GM21367 (cell line): ENCODE measurements at regions not wholly inside any gene's neighbourhood (a gene's known extent, or its start where the extent isn't known, plus 50 kb on each side); places are given as distances from the start of the nearest gene placed in this dataset.

Experiments used
- ATAC-seq: cut with Tn5 transposase; IDR thresholded peaks from one replicate; pipeline ENCODE4 v1.9.1; 2021; ENCODE audit not compliant: unreplicated experiment

DNA sequence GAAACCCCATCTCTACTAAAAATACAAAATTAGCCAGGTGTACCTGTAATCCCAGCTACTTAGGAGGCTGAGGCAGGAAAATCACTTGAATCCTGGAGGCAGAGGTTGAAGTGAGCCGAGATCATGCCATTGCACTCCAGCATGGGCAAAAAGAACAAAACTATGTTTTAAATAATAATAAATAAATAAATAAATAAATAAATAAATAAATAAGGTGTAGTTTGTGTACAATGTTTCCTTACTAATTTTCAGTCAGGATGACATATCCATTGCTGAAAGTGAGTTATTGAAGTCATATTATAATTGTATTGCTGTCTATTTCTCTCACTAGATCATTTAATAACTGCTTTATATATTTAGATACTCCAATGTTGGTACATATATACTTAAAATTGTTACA, 581.5 kb upstream of the DAB2 start:
- ATAC-seq, result no peak

DNA sequence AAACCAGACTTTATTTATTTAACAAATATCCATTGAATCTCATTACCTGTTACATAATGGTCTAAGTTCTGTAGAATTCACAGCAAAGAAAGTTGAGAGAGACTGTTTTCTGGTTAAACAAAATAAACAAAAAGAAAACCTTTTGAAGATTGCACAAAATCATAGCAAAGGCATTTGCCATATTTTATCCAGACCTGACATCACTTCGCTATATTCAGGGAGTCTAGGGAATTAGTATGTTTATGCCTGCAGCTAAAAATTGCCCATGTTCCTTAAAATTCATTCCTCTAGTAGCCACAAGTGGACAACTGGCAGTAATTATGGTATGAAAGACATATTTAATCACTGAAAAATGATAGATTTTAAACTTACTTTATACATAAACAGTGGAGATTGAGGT, 577.0 kb upstream of the DAB2 start:
- no peak for ATAC-seq

DNA sequence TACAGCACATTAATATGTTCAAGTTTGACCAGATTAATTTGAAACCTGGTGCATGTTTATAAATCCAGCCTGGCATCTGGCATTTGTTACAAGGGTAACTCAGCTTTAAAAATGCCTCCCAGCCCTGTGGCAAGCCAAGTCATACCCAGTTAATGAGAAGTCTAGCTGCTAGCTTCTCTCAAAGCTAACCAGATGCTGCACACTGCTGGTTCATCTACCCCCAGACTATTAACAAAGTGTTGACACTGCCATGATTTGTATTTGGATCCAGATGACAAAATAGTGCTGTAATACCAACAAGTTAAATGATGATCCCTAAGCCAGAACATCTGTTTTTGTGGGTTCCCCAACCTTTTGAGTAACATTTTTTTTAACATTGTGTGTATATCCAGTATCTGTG, 573.7 kb upstream of the DAB2 start:
- ATAC-seq, result no peak

DNA sequence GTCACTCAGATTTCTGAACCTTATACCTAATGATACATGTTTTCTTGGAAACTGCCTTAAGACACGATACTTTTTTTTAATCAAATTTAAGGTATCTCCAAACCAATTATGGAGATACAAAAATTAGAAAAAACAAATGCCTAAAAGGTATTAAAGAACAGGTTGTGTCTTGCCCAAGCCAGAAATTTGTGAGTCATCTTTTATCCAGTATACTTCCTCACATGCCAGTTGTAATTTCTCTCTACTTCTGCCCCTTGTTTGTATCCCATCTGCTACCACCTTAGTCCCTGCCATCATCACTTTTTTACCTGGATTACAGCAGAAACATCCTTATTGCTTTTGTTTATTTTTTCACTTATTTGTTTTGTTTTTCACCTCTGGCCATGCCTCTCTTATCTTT, 571.2 kb upstream of the DAB2 start:
- no peak for ATAC-seq

DNA sequence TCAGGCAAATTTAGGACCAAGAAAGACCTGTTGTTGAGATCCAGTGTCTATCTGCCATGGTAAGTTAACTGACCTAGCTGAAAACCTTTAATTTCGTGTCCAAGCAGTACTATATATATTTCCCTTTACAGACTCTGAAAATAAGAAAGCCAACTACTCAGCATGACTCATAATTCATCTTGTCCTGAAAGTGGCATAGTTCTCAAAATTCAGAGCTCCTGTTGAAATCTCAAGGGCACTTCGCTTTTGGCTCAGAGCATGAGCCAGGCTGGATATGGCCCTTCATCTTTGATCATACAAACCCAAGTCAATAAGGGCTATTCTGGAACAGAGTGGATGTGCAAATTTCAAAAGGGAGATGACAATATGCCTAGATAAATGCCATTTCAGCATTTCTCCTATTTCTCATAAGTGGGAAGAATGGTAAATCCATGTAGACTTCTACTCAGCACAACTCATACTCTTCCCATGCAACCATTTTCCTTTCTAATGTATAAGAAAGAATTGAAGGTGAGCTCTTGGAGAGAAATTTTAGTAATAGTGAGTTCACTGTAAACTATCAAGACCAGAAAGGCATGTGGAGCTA, 567.9 kb upstream of the DAB2 start:
- ATAC-seq, result no peak

DNA sequence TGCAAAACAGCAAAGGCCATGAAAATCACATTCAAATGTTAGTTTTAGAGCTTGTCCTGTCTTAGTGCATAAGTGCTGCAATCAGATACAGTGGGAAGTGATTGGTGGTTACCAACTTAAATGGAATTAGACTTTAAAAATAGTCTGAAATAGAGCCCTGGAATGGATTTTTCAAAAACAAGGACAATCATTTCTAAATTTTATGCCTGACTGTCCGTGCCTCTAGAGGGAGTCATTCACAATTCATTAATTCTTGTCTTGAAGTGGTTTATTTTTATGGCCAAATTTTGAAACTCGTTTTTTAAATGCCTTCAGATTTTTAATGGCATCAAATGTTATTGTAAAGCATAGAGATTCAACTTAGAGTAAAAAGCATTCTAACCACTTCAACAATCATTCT, 561.8 kb upstream of the DAB2 start:
- no peak for ATAC-seq

DNA sequence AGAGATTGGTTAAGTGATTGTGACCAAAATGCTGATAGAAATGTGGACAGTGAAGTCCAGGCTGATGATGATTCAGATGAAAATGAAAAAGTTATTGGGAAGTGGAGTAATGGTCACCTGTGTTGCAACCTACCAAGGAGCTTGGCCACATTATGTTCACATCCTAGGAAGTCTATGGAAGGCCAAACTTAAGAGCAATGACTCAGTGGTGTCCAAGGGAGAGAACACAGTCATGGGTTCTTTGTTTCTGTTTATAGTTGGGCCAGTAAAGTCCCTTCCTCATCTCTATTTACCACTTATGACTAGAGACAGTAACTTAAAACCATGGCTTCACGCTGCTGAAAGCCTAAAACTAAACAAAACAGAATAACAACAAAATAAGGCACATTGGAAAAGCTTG, 555.3 kb upstream of the DAB2 start:
- no peak for ATAC-seq

DNA sequence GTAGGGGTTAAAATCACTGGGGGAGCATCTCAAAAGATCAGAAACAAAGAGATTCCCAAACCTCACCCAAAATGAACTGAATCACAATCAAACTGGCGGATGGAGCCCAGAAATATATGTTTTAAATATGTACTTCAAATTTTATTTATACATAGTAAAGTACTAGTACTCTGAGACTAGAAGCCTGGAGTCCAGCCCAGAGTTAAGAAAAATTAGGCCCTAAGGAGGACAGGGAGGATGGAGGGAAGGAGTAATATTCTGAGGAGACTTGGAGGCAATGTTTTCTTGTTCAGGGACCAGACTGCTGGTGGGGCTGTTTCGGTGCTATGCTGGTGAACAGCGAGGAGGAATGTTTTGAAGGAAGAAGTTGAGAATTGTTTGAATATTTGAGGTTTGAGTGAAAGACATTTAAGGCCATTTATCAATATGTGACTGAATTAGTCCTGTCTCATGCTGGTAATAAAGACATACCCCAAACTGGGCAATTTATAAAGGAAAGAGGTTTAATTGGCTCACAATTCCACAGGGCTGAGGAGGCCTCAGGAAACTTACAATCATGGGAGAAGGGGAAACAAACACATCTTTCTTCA, 552.4 kb upstream of the DAB2 start:
- no peak for ATAC-seq

DNA sequence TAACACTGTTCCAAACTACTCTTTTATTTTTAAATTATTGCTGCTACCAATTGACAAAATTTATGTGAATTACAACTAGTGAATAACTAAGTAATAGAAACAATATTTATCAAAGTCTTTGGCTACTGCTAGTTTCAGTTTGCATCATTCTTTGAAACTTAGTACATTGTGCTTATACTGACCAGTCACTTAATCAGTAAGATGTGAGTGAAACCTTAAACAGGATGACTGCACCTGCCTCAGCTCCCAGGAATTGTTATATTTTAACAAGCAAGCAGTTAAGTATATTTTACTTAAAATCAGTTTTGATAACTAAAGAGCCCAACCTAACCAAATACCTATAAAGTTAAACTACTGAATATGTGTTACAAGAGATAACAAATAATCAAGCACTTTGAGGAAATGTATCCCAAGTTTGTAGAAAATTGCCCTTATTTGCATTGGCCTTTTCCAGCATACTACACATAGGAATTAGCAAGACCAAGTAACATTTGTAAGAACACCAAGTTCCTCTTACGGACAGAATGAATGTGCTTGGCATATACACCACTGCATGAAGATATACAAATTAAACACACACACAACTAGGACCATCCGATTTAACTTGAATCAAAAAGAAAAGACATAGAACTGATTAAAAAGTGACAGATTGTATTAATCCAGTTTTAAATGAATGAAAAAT, 545.5 kb upstream of the DAB2 start:
- ATAC-seq, result no peak

DNA sequence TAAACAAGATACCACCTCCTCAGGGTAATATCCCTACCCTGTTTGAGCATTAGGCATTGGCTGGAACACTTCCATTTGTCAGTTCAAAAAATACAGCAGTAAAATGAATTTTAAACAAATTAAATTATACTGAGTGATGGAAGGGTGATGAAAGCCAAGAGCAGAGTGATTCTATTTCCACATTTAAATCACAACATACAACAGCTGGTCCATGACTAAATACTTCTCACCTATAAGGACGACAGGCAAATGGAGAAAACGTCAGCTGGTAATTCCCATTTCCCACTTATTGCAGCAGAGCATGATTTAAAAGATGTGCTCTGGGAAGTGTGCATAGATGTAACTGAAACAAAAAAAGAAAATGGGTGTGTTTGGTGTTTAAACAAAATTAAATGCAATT, 543.6 kb upstream of the DAB2 start:
- ATAC-seq, result no peak

DNA sequence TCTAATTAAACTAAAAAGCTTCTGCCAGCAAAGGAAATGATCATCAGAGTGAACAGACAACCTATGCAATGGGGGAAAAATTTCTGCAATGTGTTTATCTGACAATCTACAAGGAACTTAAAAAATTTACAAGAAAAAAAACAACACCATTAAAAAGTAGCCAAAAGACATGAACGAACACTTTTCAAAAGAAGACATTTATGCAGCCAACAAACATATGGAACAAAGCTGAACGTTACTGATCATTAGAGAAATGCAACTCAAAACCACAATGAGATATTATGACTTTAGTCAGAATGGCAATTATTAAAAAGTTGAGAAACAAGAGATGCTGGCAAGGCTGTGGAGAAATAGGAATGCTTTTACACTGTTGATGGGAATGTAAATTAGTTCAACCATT, 530.4 kb upstream of the DAB2 start:
- no peak for ATAC-seq

DNA sequence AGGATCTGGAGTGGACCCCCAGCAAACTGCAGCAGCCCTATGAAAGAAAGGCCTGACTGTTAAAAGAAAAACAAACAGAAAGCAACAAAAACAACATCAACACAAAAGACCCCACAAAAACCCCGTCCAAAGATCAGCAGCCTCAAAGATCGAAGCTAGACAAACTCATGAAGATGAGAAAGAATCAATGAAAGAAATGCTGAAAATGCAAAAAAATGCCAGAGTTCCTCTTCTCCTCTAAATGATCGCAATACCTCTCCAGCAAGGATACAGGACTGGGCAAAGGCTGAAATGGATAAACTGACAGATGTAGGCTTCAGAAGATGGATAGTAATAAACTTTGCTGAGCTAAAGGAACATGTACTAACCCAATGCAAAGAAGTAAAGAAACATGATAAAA, 526.3 kb upstream of the DAB2 start:
- no peak for ATAC-seq

DNA sequence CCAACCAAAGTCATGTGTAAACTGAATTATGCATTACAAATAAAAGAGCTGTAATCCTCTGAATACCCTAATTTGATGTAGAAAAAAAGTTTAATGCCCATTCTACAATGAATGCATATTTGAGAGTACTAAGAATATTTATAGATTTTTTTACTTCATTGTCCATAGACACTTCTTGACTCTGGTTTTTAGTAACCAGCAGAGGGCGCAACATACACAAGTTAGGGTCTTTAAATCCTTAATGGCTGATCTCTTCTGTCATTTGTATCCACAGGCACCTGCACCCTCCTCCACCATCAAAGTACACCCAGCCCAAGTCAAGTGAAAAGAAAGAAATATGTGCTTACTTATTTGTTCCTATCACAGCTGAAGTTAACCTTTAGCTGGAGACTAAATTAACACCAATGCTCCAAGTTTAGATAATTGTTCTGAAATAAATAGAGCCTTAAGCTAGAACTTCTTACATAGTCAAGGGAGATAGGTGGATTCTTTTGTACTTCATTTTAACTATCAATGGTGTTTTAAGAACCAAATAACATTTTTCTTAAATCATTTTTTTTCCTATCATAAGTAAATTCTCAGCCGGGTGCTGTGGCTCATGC, 524.2 kb upstream of the DAB2 start:
- ATAC-seq, result peak; percentile 94

DNA sequence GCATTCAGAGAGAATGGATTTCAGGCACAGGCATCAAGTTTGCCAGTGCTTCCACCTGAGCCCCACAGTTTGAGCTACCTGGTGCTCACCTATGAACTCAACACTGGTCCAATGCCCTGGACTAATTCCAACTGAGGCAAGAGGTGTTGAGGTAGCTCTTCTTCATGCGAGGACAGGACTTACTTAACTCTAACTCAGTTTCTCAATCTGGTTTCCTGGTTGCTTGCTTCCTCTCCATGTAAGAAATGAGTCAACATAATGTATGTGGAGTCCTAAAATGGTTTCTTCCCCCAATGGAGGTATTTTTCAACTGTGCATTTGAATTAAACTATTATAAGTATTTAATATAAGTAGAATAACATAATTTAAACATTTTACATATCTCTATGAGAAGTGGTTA, 523.6 kb upstream of the DAB2 start:
- no peak for ATAC-seq

DNA sequence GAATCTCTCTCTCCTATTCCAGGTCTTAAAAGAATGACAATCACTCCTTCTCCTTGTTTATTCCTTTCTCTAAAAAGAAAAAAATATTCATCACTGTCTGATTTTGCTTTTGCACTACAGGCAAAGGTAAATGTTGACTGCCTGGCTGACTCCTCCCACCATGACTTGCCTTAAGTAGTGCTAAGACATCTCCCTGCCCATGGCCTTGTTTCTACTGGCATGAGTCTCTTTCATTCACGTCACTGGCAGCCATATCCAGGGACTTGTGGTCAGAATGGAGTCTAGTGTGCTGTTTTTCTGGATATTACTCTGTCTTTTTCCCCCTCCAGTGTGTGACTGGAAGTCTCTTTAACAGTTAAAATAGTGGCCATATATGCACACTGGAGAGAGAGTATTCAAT, 522.9 kb upstream of the DAB2 start:
- ATAC-seq, result no peak

DNA sequence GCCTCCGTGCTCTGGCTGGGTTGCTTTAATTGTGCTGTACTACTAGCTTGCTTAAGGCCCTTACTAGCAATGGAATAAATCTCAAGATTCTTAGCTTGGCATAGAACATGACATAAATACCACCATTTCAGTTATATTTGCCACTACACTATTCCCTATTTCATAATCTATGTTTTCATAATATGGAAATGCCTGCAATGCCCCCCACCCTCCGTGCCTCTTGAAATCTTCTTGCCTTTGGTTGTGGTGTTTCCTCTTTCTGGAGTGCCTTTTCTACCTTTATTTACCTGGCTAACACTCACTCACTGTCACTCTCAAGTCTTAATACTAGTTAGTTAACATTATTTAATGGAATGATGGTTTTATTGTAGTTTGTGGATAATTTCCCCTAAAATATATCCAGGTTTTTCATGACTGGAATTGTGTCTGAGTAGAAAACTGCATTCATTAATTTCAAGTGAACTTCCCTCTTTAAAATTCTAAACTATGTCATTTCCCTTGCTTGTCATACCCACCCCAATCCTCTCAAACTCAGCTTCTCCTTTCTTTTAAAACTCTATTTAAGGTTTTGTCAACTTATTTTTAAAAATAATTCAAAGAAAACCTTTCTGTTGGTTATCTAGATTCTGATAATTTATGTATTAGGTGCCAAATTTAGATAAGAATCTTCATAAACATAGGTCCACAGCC, 521.7 kb upstream of the DAB2 start:
- no peak for ATAC-seq

DNA sequence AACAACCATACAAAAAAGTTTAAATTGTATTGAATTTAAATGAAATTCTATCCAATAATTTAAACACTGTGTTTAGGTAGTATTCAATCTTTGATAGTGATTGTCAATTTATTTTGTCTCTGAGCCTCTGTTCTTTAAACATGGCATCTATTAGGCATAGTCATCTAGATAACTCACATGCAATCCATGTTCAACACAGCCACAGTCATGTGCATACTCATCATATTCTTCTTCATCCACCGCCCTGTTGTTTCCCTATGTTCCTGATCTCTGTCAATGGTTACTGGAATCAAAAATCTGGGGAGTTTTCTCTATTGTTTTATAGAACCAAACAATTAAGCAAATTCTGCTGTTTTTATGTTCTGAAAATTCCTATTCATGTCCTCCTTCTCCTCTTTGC, 521.1 kb upstream of the DAB2 start:
- no peak for ATAC-seq

DNA sequence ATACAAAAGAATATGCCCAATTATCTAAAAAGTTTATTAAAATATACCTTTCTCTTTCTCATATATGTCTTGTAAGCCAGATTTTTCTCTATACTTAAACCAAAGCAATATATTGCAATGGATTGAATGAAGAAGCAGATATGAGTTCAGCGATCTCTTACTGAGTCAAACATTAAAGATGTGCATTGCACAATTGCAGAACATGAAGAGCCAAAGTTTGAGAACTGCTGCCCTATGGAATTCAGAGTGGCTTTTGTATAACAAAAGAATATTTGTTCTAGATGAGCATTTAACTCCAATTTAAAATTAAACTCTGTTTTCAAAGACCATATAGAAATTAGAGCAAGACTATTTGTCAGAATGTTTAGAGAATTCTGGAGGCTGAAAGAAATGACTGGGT, 519.0 kb upstream of the DAB2 start:
- no peak for ATAC-seq

DNA sequence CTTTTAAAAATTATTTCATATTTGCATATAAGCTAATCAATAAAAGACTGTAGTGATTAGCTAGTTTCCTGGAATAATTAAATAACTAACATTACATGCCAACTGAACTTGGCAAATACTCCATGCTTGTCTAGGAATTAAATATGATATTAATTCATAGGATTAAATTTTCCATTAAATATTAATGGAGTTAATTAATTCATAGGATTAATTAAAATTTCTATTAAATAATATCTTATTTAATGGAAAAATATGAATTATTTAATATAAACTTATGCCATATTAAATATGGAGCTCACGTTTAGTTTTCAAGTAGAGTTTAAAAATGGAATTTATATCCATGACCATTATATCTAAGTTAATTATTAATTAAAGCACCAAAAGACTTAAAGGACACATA, 517.8 kb upstream of the DAB2 start:
- ATAC-seq, result no peak

DNA sequence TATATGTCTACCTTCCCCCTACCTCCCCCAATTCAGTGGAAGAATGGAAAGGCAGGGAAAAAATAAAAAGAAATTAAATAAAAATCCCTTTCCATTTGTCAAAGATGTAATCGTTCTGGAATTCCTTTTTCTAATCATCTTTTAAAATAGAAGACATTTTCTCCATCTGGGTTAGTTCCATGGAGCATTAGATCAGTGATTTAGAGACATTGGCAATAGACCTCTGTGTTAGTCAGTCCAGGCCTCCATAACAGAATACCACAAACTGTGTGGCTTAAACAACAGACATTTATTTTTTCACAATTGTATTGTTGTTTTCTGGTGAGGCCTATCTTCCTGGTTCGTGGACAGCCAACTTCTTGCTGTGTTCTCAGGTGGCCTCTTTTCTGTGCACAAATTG, 516.6 kb upstream of the DAB2 start:
- ATAC-seq, result no peak

DNA sequence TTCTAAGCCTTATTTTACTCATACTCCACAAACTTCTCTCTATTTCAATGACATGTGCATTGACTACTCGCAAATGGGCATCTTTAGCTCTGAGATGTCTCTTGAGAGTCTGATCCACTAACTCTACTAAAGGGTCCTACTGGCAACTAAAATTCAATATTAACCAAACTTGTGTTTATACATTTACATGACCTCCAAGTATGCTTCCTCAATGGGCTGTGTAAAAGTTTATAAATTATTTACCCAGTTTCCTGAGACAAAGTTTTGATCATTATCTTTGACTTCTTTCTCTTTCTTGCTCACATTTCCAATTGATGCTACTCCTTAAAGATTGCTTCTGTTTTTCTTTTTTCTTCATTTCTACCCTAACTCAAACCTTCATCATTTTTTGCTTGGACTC, 510.1 kb upstream of the DAB2 start:
- no peak for ATAC-seq

DNA sequence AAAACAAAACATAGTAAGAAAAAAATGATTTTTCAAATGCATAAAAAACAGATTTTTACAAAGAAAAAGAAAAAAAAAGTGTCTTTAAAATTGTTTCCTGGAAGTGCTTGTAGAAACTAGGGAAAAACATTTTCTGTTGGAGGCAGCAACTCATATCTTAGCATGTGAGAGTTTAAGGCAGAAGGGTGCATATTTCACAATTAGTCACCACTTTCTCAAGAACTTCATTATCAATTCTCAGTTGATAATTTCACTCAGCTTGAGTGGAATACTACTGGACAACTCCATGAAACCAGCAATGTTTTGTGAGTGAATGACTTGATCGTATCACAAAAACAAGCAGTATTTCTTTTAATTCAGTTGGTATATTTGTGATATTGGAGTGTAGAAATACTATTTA, 508.3 kb upstream of the DAB2 start:
- ATAC-seq, result no peak
